ENCODE measurements at regions not wholly inside any gene's neighbourhood (a gene's known extent, or its start where the extent isn't known, plus 50 kb on each side); places are given as distances from the start of the nearest gene placed in this dataset.
"Not testable (repeated sequence)": the region's sequence is repeated elsewhere in the genome, so short reads cannot be mapped to it uniquely, and the experiment has no call there.

GRCh38 chr6:19551611-19552010, 285.6 kb upstream of the ID4 start:
- no peak for DNase-seq (ENCODE audit: low read depth)

- DNase-seq (ENCODE audit: low read depth): no peak
Observed at GRCh38 chr6:19552076-19552475, 285.1 kb upstream of the ID4 start.

- no peak for DNase-seq (ENCODE audit: low read depth)
Observed at GRCh38 chr6:19552588-19552987, 284.6 kb upstream of the ID4 start.

DNA sequence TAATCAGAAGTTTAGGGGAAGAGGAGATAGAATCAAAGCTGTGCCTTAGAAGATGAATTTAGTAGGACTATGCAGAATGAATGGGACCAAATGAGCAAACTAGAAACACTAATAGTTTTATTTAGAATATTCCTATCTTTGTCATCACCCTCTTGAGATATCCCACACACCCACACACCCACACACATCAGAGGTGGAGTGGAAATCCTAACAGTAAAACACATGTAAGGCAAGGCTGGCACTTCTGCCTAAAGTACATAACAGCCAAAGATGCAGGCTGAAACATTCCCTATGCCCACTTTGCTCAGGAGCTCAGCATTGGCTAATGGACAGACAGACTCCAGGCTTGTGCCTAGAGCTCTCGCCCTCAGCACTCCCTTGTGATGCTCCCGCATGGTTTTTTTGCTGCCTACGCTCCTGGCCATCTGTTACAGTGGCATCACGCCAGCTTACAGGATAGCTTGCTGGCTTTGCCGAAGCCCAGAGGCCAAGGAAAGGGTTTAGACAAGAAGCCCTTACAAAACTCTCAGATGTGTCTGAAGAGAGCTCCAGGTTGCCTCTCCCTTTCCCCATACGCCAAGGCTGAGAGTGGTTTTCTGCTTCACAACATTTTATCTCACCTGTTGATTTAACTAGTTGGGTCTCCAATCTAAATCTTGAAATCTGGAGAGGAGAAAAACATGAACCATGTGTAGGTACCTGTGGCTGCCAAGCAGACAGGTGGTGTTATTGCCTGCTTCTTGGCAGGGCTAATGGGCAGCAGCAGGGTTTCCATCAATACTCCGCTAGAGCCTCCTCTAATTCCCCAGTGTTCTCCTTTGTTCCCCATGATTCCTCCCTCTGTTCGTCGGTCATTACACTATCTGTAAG, 282.6 kb upstream of the ID4 start:
- DNase-seq (ENCODE audit: low read depth): no peak

- DNase-seq (ENCODE audit: low read depth): no peak
Observed at GRCh38 chr6:19557191-19557590, 280.0 kb upstream of the ID4 start.

DNA sequence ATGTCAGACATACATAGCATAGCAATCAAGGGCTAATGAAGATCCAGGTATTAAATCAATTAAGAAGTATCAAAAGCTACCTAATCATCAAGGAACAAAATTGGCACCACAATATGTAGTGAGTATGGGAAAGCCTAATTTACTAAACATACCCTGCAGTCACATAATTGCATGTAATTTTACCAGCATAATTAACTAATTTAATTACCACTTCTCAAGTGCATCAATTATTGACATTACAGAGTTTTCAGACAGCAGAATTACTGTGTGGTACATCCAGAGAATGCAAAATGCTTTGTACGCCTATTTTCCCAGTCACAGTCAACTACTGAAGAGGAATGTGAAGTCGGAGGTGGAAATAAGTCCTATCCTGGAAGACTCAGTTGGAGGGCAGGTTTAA, 279.0 kb upstream of the ID4 start:
- DNase-seq (ENCODE audit: low read depth): no peak

DNA sequence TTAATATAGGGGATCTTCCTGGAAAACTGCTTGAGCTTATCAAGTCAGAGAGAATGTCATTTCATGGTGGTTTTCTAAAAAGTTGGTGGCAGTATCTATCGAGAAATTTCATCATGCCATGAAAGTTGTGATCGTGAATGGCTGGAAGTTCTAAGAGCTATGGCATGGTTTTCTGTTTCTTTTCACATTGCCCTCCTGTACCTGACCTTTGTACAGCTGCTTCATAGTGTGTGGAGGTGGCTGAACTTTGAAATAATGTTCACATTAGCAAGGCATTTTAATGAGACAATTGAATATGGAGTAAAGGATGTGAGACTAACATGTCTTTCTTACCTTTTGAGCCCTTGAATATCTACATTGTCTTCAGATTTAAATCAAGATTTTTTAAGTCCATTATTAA, 278.2 kb upstream of the ID4 start:
- no peak for DNase-seq (ENCODE audit: low read depth)

DNA sequence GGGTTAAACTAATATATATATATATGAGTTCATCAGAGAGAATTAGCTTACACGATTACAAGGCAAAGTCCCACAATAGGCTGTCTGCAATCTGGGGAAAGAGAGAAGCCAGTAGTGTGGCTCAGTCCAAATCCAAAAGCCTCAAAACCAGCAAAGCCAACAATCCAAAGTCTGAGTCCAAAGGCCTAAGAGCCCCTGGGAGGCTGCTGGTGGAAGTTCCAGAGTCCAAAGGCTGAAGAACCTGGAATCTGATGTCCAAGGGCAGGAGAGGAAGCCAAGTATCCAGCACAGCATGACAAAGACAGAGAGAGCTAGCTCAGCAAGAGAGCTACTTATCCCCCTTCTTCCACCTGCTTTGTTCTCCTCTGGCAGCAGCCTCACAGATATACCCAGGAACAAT, 274.7 kb upstream of the ID4 start:
- DNase-seq (ENCODE audit: low read depth): no peak

- DNase-seq (ENCODE audit: low read depth): no peak
Observed at GRCh38 chr6:19569563-19569962, 267.6 kb upstream of the ID4 start.

GRCh38 chr6:19571176-19571575, 266.0 kb upstream of the ID4 start:
- DNase-seq (ENCODE audit: low read depth): no peak

DNA sequence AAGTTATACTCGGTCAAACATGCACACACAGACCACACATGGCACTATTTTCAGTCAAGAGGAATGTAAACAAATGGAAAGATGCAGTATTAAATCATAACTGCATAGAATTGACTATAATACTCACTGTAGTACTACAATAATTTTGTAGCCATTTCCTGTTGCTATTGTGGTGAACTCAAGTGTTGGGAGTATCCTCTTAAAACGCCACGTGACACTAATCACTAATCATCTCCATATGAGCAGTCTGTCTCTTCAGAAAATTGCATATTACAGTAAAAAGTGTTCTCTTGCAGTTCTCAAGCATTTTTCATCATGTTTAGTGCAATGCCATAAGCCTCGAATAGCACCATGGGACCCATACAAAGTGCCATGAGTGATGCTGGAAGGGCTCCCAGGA, 258.7 kb upstream of the ID4 start:
- DNase-seq (ENCODE audit: low read depth): no peak

DNA sequence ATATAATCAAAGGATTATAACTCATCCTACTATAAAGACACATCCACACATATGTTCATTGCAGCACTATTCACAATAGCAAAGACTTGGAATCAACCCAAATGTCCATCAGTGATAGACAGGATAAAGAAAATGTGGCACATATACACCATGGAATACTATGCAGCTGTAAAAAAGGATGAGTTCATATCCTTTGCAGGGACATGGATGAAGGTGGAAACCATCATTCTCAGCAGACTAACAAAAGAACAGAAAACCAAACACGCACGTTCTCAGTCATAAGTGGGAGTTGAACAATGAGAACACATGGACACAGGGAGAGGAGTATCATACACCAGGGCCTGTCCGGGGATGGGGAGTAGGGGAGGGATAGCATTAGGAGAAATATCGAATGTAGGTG, 253.0 kb upstream of the ID4 start:
- DNase-seq (ENCODE audit: low read depth): not testable (repeated sequence)

DNA sequence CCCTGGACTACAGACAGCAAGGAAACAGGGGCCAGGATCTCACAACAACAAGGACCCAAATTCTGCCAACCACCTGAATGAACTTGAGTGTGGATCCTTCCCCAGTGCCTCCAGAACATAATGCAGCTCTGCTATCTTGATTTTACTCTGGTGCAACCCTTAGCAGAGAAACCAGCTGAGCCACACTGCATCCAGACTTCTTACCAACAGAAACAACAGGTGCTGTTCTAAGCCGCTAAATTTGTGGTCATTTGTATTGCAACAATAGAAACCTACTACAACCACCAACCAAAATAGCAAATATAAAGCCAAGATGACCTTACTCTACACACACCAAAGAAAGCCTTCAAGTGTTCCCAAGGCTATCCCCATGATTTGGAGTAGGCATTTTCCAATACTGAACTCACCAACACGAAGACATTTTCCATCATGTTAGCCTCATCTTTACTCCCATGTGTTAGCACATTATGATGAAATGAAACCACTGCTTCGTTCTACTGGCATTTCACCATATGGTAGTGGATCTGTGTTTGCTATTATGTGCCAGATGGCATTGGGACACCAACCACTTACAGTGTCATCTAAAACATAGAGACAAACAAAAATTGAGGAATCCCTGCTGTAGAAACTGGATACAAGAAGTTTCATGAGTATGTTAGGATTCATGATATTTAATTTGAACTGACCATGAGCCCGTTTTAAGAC, 249.8 kb upstream of the ID4 start:
- DNase-seq (ENCODE audit: low read depth): no peak

DNA sequence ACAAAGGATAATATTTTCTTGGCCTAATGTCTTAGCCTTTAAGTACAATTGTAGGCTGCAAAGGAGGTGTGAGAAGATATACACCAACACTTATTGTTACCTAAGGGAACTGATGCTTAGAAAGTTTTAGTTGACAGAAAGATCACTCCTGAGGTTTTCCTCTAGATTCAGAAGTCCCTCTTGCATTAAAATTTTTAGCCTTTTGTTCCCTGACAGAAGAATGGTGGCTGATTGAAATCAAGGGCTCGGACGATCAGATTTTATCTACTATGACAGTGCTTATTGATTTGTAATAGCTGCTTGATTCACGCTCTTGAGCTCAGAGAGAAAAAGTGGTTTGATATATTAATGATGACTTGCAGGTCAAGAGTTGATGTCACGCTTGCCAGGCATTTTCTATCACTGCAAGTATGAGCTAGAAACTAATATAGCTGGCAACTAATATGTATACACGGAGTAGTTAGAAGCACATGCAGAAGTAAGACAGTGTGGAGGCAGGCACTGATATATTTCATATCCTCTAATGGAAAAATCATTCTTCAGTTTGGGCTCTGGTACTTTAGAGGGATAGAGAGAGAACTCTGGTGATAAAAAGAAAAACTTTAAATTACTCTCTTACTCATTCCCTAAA, 246.6 kb upstream of the ID4 start:
- DNase-seq (ENCODE audit: low read depth): no peak

- no peak for DNase-seq (ENCODE audit: low read depth)
Observed at GRCh38 chr6:19597809-19598320, 239.3 kb upstream of the ID4 start.

GRCh38 chr6:19599796-19600464, 237.2 kb upstream of the ID4 start:
- DNase-seq (ENCODE audit: low read depth): no peak

GRCh38 chr6:19602434-19603013, 234.6 kb upstream of the ID4 start:
- no peak for DNase-seq (ENCODE audit: low read depth)

- DNase-seq (ENCODE audit: low read depth): no peak
Observed at GRCh38 chr6:19603721-19604120, 233.4 kb upstream of the ID4 start.

GRCh38 chr6:19605624-19606023, 231.5 kb upstream of the ID4 start:
- no peak for DNase-seq (ENCODE audit: low read depth)

DNA sequence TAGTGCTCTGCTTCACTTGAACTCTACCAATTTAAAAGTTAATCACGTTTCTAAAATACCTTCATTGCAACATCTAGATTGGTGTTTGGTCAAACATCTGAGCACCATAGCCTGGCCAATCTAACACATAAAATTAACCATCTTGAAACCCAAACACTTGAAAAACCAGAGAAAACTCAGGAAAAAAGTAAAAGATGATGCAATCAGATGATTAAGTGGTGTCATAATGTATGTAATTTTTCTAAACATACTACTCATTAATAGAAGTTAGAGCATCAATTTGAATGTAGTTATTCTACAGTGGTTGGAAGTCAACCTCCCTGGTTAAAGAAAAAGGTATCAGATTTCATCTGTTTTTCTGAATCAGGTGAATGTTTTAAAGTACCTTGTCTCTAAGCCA, 228.6 kb upstream of the ID4 start:
- DNase-seq (ENCODE audit: low read depth): no peak

GRCh38 chr6:19609972-19610641, 227.1 kb upstream of the ID4 start:
- no peak for DNase-seq (ENCODE audit: low read depth)
